ENCODE measurements at regions not wholly inside any gene's neighbourhood (a gene's known extent, or its start where the extent isn't known, plus 50 kb on each side); places are given as distances from the start of the nearest gene placed in this dataset.

DNA sequence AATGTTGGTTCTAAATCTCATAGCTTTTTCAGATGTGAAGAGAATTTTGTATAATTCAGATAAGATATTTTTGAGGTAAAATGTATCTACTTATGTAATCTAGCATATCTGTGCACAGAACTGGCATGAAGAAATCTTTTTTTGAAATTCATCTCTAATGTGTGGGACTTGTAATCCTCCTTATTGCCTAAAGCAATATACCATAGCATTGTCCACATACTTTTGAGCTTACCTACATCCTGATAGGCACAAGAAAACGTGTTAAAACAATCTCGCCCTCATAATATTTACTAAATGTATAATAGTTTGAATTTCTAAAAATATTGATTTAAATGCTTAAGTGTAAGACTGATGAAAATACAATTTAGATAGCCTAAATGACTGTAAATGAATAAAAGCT is 1686.5 kb upstream of the ACO1 start:
- H3K9me3 ChIP-seq (ENCODE audit: control insufficient read depth, insufficient read depth, low read length) = no peaks in the 10 kb centered on the region
- no peak overlapping the region for H3K4me3 ChIP-seq (ENCODE audit: low read length)
- no peaks in the 10 kb centered on the region for H3K36me3 ChIP-seq (ENCODE audit: control insufficient read depth, low read length)
- TF ChIP-seq EZH2phosphoT487 (IDR thresholded peaks at IDR 0.05; ENCODE audit: borderline replicate concordance, low read length) = no peak
- no peak overlapping the region for H3K4me2 ChIP-seq (ENCODE audit: low read length)
- no peaks in the 10 kb centered on the region for H3K9me2 ChIP-seq (replicated peaks; ENCODE audit: control insufficient read depth, low read length)
- no peaks in the 10 kb centered on the region for H3K27me3 ChIP-seq (ENCODE audit: control insufficient read depth, low read length)
- H3K4me1 ChIP-seq (ENCODE audit: control insufficient read depth, low read length) = no peaks in the 10 kb centered on the region
- no peak overlapping the region for H3K27ac ChIP-seq (ENCODE audit: low read depth, low read length)
- no peaks in the 10 kb centered on the region for H3K79me2 ChIP-seq (ENCODE audit: control insufficient read depth, low read length)
- H4K20me1 ChIP-seq (ENCODE audit: control insufficient read depth, insufficient read depth, low read depth, low read length) = no peaks in the 10 kb centered on the region
- H3F3A ChIP-seq (ENCODE audit: control insufficient read depth, insufficient read depth) = no peaks in the 10 kb centered on the region

DNA sequence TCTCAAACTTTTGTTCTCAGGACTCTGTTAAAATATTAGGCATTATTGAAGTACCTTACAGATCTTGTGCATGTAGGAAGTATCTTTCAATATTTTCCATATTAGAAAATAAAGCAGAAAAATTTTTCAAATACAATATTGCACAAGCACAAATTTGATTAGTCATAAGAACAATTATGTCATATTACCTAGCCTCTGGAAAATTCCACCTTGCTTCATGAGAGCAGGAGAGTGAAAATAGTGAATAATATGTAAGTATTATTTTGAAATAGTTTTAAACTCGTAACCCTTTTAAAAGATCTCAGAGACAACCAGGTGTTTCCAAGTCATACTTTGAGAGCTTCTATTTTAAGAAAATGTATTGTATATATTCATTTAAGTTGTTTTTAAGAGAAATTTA is 1672.9 kb upstream of the ACO1 start:
- no peak overlapping the region for H3K27ac ChIP-seq (ENCODE audit: low read depth, low read length)
- H3K79me2 ChIP-seq (ENCODE audit: control insufficient read depth, low read length) = no peaks in the 10 kb centered on the region
- H4K20me1 ChIP-seq (ENCODE audit: control insufficient read depth, insufficient read depth, low read depth, low read length) = no peaks in the 10 kb centered on the region
- no peaks in the 10 kb centered on the region for H3K4me1 ChIP-seq (ENCODE audit: control insufficient read depth, low read length)
- no peaks in the 10 kb centered on the region for H3K27me3 ChIP-seq (ENCODE audit: control insufficient read depth, low read length)
- no peak overlapping the region for H3K4me2 ChIP-seq (ENCODE audit: low read length)
- no peak overlapping the region for H3K4me3 ChIP-seq (ENCODE audit: low read length)
- no peaks in the 10 kb centered on the region for H3K9me2 ChIP-seq (replicated peaks; ENCODE audit: control insufficient read depth, low read length)
- no peaks in the 10 kb centered on the region for H3F3A ChIP-seq (ENCODE audit: control insufficient read depth, insufficient read depth)
- no peaks in the 10 kb centered on the region for H3K36me3 ChIP-seq (ENCODE audit: control insufficient read depth, low read length)
- no peaks in the 10 kb centered on the region for H3K9me3 ChIP-seq (ENCODE audit: control insufficient read depth, insufficient read depth, low read length)
- TF ChIP-seq, protein P1, sequence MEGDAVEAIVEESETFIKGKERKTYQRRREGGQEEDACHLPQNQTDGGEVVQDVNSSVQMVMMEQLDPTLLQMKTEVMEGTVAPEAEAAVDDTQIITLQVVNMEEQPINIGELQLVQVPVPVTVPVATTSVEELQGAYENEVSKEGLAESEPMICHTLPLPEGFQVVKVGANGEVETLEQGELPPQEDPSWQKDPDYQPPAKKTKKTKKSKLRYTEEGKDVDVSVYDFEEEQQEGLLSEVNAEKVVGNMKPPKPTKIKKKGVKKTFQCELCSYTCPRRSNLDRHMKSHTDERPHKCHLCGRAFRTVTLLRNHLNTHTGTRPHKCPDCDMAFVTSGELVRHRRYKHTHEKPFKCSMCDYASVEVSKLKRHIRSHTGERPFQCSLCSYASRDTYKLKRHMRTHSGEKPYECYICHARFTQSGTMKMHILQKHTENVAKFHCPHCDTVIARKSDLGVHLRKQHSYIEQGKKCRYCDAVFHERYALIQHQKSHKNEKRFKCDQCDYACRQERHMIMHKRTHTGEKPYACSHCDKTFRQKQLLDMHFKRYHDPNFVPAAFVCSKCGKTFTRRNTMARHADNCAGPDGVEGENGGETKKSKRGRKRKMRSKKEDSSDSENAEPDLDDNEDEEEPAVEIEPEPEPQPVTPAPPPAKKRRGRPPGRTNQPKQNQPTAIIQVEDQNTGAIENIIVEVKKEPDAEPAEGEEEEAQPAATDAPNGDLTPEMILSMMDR (IDR thresholded peaks at IDR 0.05; ENCODE audit: low read depth, low read length, poor library complexity, severe bottlenecking) = no peak
- no peak for TF ChIP-seq EZH2phosphoT487 (IDR thresholded peaks at IDR 0.05; ENCODE audit: borderline replicate concordance, low read length)

DNA sequence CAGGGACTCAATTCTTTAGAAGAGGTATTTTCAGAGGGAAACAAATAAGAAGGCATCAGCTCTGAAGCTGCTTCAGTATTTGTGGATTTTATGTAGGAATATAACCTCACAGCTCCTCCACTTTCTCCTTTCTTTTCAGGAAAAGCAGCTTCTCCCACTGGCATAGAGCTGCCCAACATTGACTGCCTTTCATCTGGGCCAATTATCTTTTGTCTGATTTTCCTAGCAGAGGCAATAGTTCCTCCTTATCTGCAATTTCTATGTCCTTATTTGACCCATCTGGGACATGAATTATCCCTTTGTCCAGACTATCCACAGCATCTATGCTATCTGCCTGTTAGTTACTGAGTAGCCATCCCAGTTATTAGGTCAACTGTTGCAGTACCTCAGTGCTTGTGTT is 1671.2 kb upstream of the ACO1 start:
- Histone ChIP-seq H3K9me2 (replicated peaks; ENCODE audit: control insufficient read depth, low read length) (no peaks in the 10 kb centered on the region), H3K4me2 (ENCODE audit: low read length) (no peak overlapping the region), H3K36me3 (ENCODE audit: control insufficient read depth, low read length) (no peaks in the 10 kb centered on the region), H3K27me3 (ENCODE audit: control insufficient read depth, low read length) (no peaks in the 10 kb centered on the region), H4K20me1 (ENCODE audit: control insufficient read depth, insufficient read depth, low read depth, low read length) (no peaks in the 10 kb centered on the region), H3K27ac (ENCODE audit: low read depth, low read length) (no peak overlapping the region), H3F3A (ENCODE audit: control insufficient read depth, insufficient read depth) (no peaks in the 10 kb centered on the region), H3K4me3 (ENCODE audit: low read length) (no peak overlapping the region), H3K79me2 (ENCODE audit: control insufficient read depth, low read length) (no peaks in the 10 kb centered on the region), H3K4me1 (ENCODE audit: control insufficient read depth, low read length) (no peaks in the 10 kb centered on the region), H3K9me3 (ENCODE audit: control insufficient read depth, insufficient read depth, low read length) (no peaks in the 10 kb centered on the region)
- no peak for TF ChIP-seq EZH2phosphoT487 (IDR thresholded peaks at IDR 0.05; ENCODE audit: borderline replicate concordance, low read length)
- TF ChIP-seq, protein P1 (IDR thresholded peaks at IDR 0.05; ENCODE audit: low read depth, low read length, poor library complexity, severe bottlenecking) = no peak

DNA sequence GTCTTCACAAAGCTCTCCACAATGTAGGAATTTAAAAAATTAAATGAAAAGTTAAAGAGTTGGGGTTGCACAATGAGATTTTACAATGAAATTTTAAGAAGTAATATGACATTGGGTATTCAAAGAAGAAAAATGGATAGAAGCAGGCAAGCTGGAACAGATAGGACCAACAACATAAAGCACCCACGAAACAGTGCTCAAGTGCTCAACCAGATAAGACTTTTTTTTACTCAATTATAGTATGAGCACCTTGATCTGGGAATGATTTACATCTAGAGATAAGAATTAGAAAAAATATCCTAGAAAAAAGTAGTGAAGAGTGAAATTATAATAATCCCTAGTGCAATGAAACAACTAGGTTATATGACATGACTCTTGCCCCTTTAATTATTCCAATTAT is 1670.1 kb upstream of the ACO1 start:
- TF ChIP-seq, protein P1 (IDR thresholded peaks at IDR 0.05; ENCODE audit: low read depth, low read length, poor library complexity, severe bottlenecking) = no peak
- TF ChIP-seq EZH2phosphoT487 (IDR thresholded peaks at IDR 0.05; ENCODE audit: borderline replicate concordance, low read length) = no peak
- Histone ChIP-seq H4K20me1 (ENCODE audit: control insufficient read depth, insufficient read depth, low read depth, low read length) (no peaks in the 10 kb centered on the region), H3K4me1 (ENCODE audit: control insufficient read depth, low read length) (no peaks in the 10 kb centered on the region), H3K4me3 (ENCODE audit: low read length) (no peak overlapping the region), H3K9me3 (ENCODE audit: control insufficient read depth, insufficient read depth, low read length) (no peaks in the 10 kb centered on the region), H3K27ac (ENCODE audit: low read depth, low read length) (no peak overlapping the region), H3K36me3 (ENCODE audit: control insufficient read depth, low read length) (no peaks in the 10 kb centered on the region), H3K79me2 (ENCODE audit: control insufficient read depth, low read length) (no peaks in the 10 kb centered on the region), H3F3A (ENCODE audit: control insufficient read depth, insufficient read depth) (no peaks in the 10 kb centered on the region), H3K27me3 (ENCODE audit: control insufficient read depth, low read length) (no peaks in the 10 kb centered on the region), H3K4me2 (ENCODE audit: low read length) (no peak overlapping the region), H3K9me2 (replicated peaks; ENCODE audit: control insufficient read depth, low read length) (no peaks in the 10 kb centered on the region)

All from DOHH2 (cell line).